ENCODE measurements at regions not wholly inside any gene's neighbourhood (a gene's known extent, or its start where the extent isn't known, plus 50 kb on each side); places are given as distances from the start of the nearest gene placed in this dataset.

DNA sequence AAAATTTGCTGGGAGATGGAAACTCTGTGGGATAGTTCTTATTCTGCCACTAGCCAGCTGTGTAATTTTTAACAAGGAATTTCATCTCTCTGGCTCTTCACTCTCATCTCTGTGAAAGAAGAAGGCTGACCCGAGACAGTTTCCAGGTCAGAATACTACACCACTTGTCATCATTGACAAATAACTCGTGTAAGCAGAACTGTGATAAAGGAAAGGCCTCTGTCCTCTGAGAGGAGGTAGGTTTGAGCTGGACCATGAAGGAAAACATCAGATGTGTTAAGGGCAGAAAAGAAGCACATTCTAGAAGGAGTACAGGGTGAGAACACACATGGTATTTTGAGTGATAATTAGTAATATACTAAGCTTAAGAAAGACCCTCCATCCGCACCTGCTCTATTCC, 211.4 kb upstream of the DDX18 start:
- no peaks in the 10 kb centered on the region for H3K79me2 ChIP-seq (ENCODE audit: insufficient read depth, low read depth)
- H3K4me2 ChIP-seq = no peak overlapping the region
- no peaks in the 10 kb centered on the region for H4K20me1 ChIP-seq (ENCODE audit: insufficient read depth)
- H2AFZ ChIP-seq (ENCODE audit: low read depth) = no peak overlapping the region
- H3K4me1 ChIP-seq (ENCODE audit: low read depth, poor library complexity, severe bottlenecking) = no peaks in the 10 kb centered on the region
- H3K9ac ChIP-seq = no peak overlapping the region
- H3K4me3 ChIP-seq (IDR thresholded peaks at IDR 0.05; ENCODE audit: insufficient read depth, low read depth, low read length) = no peak overlapping the region
- TF ChIP-seq, protein P1, sequence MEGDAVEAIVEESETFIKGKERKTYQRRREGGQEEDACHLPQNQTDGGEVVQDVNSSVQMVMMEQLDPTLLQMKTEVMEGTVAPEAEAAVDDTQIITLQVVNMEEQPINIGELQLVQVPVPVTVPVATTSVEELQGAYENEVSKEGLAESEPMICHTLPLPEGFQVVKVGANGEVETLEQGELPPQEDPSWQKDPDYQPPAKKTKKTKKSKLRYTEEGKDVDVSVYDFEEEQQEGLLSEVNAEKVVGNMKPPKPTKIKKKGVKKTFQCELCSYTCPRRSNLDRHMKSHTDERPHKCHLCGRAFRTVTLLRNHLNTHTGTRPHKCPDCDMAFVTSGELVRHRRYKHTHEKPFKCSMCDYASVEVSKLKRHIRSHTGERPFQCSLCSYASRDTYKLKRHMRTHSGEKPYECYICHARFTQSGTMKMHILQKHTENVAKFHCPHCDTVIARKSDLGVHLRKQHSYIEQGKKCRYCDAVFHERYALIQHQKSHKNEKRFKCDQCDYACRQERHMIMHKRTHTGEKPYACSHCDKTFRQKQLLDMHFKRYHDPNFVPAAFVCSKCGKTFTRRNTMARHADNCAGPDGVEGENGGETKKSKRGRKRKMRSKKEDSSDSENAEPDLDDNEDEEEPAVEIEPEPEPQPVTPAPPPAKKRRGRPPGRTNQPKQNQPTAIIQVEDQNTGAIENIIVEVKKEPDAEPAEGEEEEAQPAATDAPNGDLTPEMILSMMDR (conservative IDR thresholded peaks at IDR 0.05; ENCODE audit: low read depth, low read length) = no peak
- H3K36me3 ChIP-seq (ENCODE audit: insufficient read depth) = no peaks in the 10 kb centered on the region
- no peaks in the 10 kb centered on the region for H3K27me3 ChIP-seq (ENCODE audit: insufficient read depth, low read depth)
- H3K27ac ChIP-seq = no peak overlapping the region

- H3K4me3 ChIP-seq (IDR thresholded peaks at IDR 0.05; ENCODE audit: insufficient read depth, low read depth, low read length) = no peak overlapping the region
- no peaks in the 10 kb centered on the region for H3K36me3 ChIP-seq (ENCODE audit: insufficient read depth)
- H2AFZ ChIP-seq (ENCODE audit: low read depth) = no peak overlapping the region
- no peak overlapping the region for H3K27ac ChIP-seq
- no peaks in the 10 kb centered on the region for H3K4me1 ChIP-seq (ENCODE audit: low read depth, poor library complexity, severe bottlenecking)
- H3K79me2 ChIP-seq (ENCODE audit: insufficient read depth, low read depth) = no peaks in the 10 kb centered on the region
- no peaks in the 10 kb centered on the region for H4K20me1 ChIP-seq (ENCODE audit: insufficient read depth)
- H3K4me2 ChIP-seq = no peak overlapping the region
- no peak overlapping the region for H3K9ac ChIP-seq
- no peaks in the 10 kb centered on the region for H3K27me3 ChIP-seq (ENCODE audit: insufficient read depth, low read depth)
- TF ChIP-seq, protein P1 (conservative IDR thresholded peaks at IDR 0.05; ENCODE audit: low read depth, low read length) = no peak
Observed at GRCh38 chr2:117603567-117603966, 210.9 kb upstream of the DDX18 start.

DNA sequence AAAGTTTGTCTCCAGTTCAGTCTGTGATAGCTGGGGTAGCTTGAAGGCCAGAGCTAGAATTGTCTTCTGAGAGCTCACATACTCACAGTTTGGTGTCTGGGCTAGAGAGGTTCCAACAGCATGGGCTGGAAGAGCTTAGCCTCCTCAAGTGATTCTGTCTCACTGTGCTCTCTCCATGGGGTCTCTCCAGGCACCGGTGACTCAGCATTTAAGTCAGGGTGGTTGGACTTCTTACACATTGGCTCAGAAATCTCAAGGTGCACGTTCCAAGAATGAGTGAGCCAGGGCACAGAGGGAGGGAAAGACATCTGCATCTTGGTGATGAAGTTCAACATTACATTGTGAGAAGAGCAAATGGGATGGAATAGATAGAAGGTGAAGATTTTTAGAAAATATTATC, 207.3 kb upstream of the DDX18 start:
- Histone ChIP-seq H3K4me1 (ENCODE audit: low read depth, poor library complexity, severe bottlenecking) (no peaks in the 10 kb centered on the region), H3K79me2 (ENCODE audit: insufficient read depth, low read depth) (no peaks in the 10 kb centered on the region), H3K27me3 (ENCODE audit: insufficient read depth, low read depth) (no peaks in the 10 kb centered on the region), H3K27ac (no peak overlapping the region), H3K4me3 (IDR thresholded peaks at IDR 0.05; ENCODE audit: insufficient read depth, low read depth, low read length) (no peak overlapping the region), H3K4me2 (no peak overlapping the region), H3K36me3 (ENCODE audit: insufficient read depth) (no peaks in the 10 kb centered on the region), H4K20me1 (ENCODE audit: insufficient read depth) (no peaks in the 10 kb centered on the region), H3K9ac (no peak overlapping the region), H2AFZ (ENCODE audit: low read depth) (no peak overlapping the region)
- TF ChIP-seq, protein P1 (conservative IDR thresholded peaks at IDR 0.05; ENCODE audit: low read depth, low read length) = no peak

GRCh38 chr2:117613101-117613500, 201.4 kb upstream of the DDX18 start:
- Histone ChIP-seq H3K4me1 (ENCODE audit: low read depth, poor library complexity, severe bottlenecking) (no peaks in the 10 kb centered on the region), H2AFZ (ENCODE audit: low read depth) (no peak overlapping the region), H3K79me2 (ENCODE audit: insufficient read depth, low read depth) (no peaks in the 10 kb centered on the region), H3K4me3 (IDR thresholded peaks at IDR 0.05; ENCODE audit: insufficient read depth, low read depth, low read length) (no peak overlapping the region), H3K27ac (no peak overlapping the region), H3K9ac (no peak overlapping the region), H3K4me2 (no peak overlapping the region), H3K27me3 (ENCODE audit: insufficient read depth, low read depth) (no peaks in the 10 kb centered on the region), H3K36me3 (ENCODE audit: insufficient read depth) (no peaks in the 10 kb centered on the region), H4K20me1 (ENCODE audit: insufficient read depth) (no peaks in the 10 kb centered on the region)
- TF ChIP-seq, protein P1 (conservative IDR thresholded peaks at IDR 0.05; ENCODE audit: low read depth, low read length) = no peak
